Stomach (tissue), 4 donors: ENCODE measurements at regions not wholly inside any gene's neighbourhood (a gene's known extent, or its start where the extent isn't known, plus 50 kb on each side); places are given as distances from the start of the nearest gene placed in this dataset.

ENCODE experiments used
- CTCF ChIP-seq, 7 experiments: fragments of 450-650 bp in 4 of 7; fragments of 200-600 bp in 3 of 7; sonication (generic) in 3 of 7; IDR thresholded peaks; one replicate each; pipeline ENCODE4 v1.5.1; 2016 to 2019; ENCODE audit warnings: antibody characterized with exemption in 7 of 7, control low read depth in 2 of 7, mild to moderate bottlenecking in 1 of 7
- POLR2A ChIP-seq, 4 donors: fragments of 450-650 bp; IDR thresholded peaks; one replicate each; pipeline ENCODE4 v1.6.1; 2016; ENCODE audit warnings: antibody characterized with exemption in 4 of 4, control low read depth in 2 of 4, mild to moderate bottlenecking in 1 of 4, moderate library complexity in 1 of 4
- POLR2AphosphoS5 ChIP-seq, 3 donors: sonication (generic); formaldehyde crosslinking; IDR thresholded peaks; one replicate each; pipeline ENCODE4 v1.6.1; 2016; ENCODE audit warnings: antibody characterized with exemption in 3 of 3

- no peak for TF ChIP-seq CTCF (IDR thresholded peaks at IDR 0.05)
- TF ChIP-seq POLR2A (IDR thresholded peaks at IDR 0.05), result no peak
- no peak for TF ChIP-seq POLR2AphosphoS5 (IDR thresholded peaks at IDR 0.05)
These were observed 186.6 kb upstream of the PDE1C start for GRCh38 chr7:32256811-32257210.
